ENCODE measurements at regions not wholly inside any gene's neighbourhood (a gene's known extent, or its start where the extent isn't known, plus 50 kb on each side); places are given as distances from the start of the nearest gene placed in this dataset.

- Histone ChIP-seq H3K27me3 (no peaks in the 10 kb centered on the region), H3K9me3 (no peaks in the 10 kb centered on the region), H3K27ac (no peak overlapping the region), H3K4me3 (no peak overlapping the region), H3K9ac (ENCODE audit: low read depth in 2 of 2, low read length in 2 of 2) (no peak overlapping the region), H3K4me1 (no peaks in the 10 kb centered on the region), H3K36me3 (no peaks in the 10 kb centered on the region)
- DNase-seq: no peak
- intact Hi-C loops (cut with DNase I): no loop called here
- no peak for TF ChIP-seq CTCF (IDR thresholded peaks at IDR 0.05)
Observed at GRCh38 chr13:71962735-71963134, 95.7 kb upstream of the DACH1 start.

- H3K4me3 ChIP-seq: no peak overlapping the region
- H3K27ac ChIP-seq: no peak overlapping the region
- TF ChIP-seq CTCF (IDR thresholded peaks at IDR 0.05): no peak
- no peaks in the 10 kb centered on the region for H3K4me1 ChIP-seq
- H3K27me3 ChIP-seq: no peaks in the 10 kb centered on the region
- no peaks in the 10 kb centered on the region for H3K9me3 ChIP-seq
- no peaks in the 10 kb centered on the region for H3K36me3 ChIP-seq
- intact Hi-C loops (cut with DNase I): no loop called here
- DNase-seq: no peak
- H3K9ac ChIP-seq (ENCODE audit: low read depth in 2 of 2, low read length in 2 of 2): no peak overlapping the region
Observed at GRCh38 chr13:71962126-71962525, 95.1 kb upstream of the DACH1 start.

- intact Hi-C loops (cut with DNase I): no loop called here
- no peak overlapping the region for H3K9ac ChIP-seq (ENCODE audit: low read depth in 2 of 2, low read length in 2 of 2)
- DNase-seq: no peak
- no peak overlapping the region for H3K27ac ChIP-seq
- H3K36me3 ChIP-seq: no peaks in the 10 kb centered on the region
- no peaks in the 10 kb centered on the region for H3K27me3 ChIP-seq
- H3K9me3 ChIP-seq: no peaks in the 10 kb centered on the region
- H3K4me3 ChIP-seq: no peak overlapping the region
- TF ChIP-seq CTCF (IDR thresholded peaks at IDR 0.05): no peak
- H3K4me1 ChIP-seq: no peaks in the 10 kb centered on the region
Observed at GRCh38 chr13:71949441-71949840, 82.4 kb upstream of the DACH1 start.

GRCh38 chr13:71939186-71939585 is 72.2 kb upstream of the DACH1 start:
- intact Hi-C loops (cut with DNase I): no loop called here
- H3K9ac ChIP-seq (ENCODE audit: low read depth in 2 of 2, low read length in 2 of 2): no peak overlapping the region
- no peak overlapping the region for H3K4me3 ChIP-seq
- no peaks in the 10 kb centered on the region for H3K36me3 ChIP-seq
- H3K4me1 ChIP-seq: no peaks in the 10 kb centered on the region
- H3K27ac ChIP-seq: no peak overlapping the region
- no peaks in the 10 kb centered on the region for H3K27me3 ChIP-seq
- no peak for TF ChIP-seq CTCF (IDR thresholded peaks at IDR 0.05)
- DNase-seq: no peak
- H3K9me3 ChIP-seq: no peaks in the 10 kb centered on the region

- intact Hi-C loops (cut with DNase I): no loop called here
- no peak for DNase-seq
- Histone ChIP-seq H3K27ac (no peak overlapping the region), H3K36me3 (no peaks in the 10 kb centered on the region), H3K9ac (ENCODE audit: low read depth in 2 of 2, low read length in 2 of 2) (no peak overlapping the region), H3K27me3 (no peaks in the 10 kb centered on the region), H3K4me1 (no peaks in the 10 kb centered on the region), H3K4me3 (no peak overlapping the region), H3K9me3 (no peaks in the 10 kb centered on the region)
- TF ChIP-seq CTCF (IDR thresholded peaks at IDR 0.05): no peak
Observed at GRCh38 chr13:71935166-71935840, 68.3 kb upstream of the DACH1 start.

All from colonic mucosa (tissue), 4 donors.